ENCODE measurements at regions not wholly inside any gene's neighbourhood (a gene's known extent, or its start where the extent isn't known, plus 50 kb on each side); places are given as distances from the start of the nearest gene placed in this dataset.
"Not testable (repeated sequence)": the region's sequence is repeated elsewhere in the genome, so short reads cannot be mapped to it uniquely, and the experiment has no call there.

- Mint-ChIP-seq H3K27ac (peak overlapping the region; percentile 24), H3K4me3 (no peak overlapping the region), H3K36me3 (ENCODE audit: low read depth) (no peaks in the 10 kb centered on the region), H3K4me1 (peaks cover 25% of the 10 kb centered on the region), H3K27me3 (no peaks in the 10 kb centered on the region)
- ATAC-seq: no peak
- no peak for DNase-seq
- no peaks in the 10 kb centered on the region for H3K9me3 ChIP-seq (ENCODE audit: control insufficient read depth, low read length, poor library complexity, severe bottlenecking)
Measured at GRCh38 chr14:35213869-35214387, 78.3 kb upstream of the PSMA6 start.

- ATAC-seq; DNase-seq; H3K4me3 Mint-ChIP-seq; H3K36me3 Mint-ChIP-seq (ENCODE audit: low read depth); H3K27me3 Mint-ChIP-seq; H3K9me3 ChIP-seq (ENCODE audit: control insufficient read depth, low read length, poor library complexity, severe bottlenecking): not testable (repeated sequence)
- peak overlapping the region; percentile 24 for H3K27ac Mint-ChIP-seq
- H3K4me1 Mint-ChIP-seq: peaks cover 25% of the 10 kb centered on the region
Measured at GRCh38 chr14:35214402-35214801, 77.8 kb upstream of the PSMA6 start.

- peaks cover 25% of the 10 kb centered on the region for H3K4me1 Mint-ChIP-seq
- ATAC-seq (peak; percentile 45), DNase-seq (no peak)
- peak overlapping the region; percentile 24 for H3K27ac Mint-ChIP-seq
- peaks cover 5% of the 10 kb centered on the region for H3K36me3 Mint-ChIP-seq (ENCODE audit: low read depth)
- H3K4me3 Mint-ChIP-seq: no peak overlapping the region
- no peaks in the 10 kb centered on the region for H3K27me3 Mint-ChIP-seq
- H3K9me3 ChIP-seq (ENCODE audit: control insufficient read depth, low read length, poor library complexity, severe bottlenecking): no peaks in the 10 kb centered on the region
Measured at GRCh38 chr14:35215110-35215813, 76.9 kb upstream of the PSMA6 start.

GRCh38 chr14:35218176-35218575 is 74.0 kb upstream of the PSMA6 start:
- not testable (repeated sequence) for H3K36me3 Mint-ChIP-seq (ENCODE audit: low read depth); H3K4me3 Mint-ChIP-seq; H3K27ac Mint-ChIP-seq; ATAC-seq; DNase-seq; H3K9me3 ChIP-seq (ENCODE audit: control insufficient read depth, low read length, poor library complexity, severe bottlenecking); H3K27me3 Mint-ChIP-seq
- H3K4me1 Mint-ChIP-seq: peaks cover 37% of the 10 kb centered on the region

GRCh38 chr14:35218963-35219362 is 73.2 kb upstream of the PSMA6 start:
- H3K4me1 Mint-ChIP-seq: peaks cover 33% of the 10 kb centered on the region
- DNase-seq (no peak), ATAC-seq (no peak)
- H3K9me3 ChIP-seq (ENCODE audit: control insufficient read depth, low read length, poor library complexity, severe bottlenecking): no peaks in the 10 kb centered on the region
- H3K27me3 Mint-ChIP-seq: no peaks in the 10 kb centered on the region
- peaks cover 5% of the 10 kb centered on the region for H3K36me3 Mint-ChIP-seq (ENCODE audit: low read depth)
- no peak overlapping the region for H3K4me3 Mint-ChIP-seq
- no peak overlapping the region for H3K27ac Mint-ChIP-seq

- H3K4me3 Mint-ChIP-seq: no peak overlapping the region
- peaks cover 5% of the 10 kb centered on the region for H3K36me3 Mint-ChIP-seq (ENCODE audit: low read depth)
- no peak for ATAC-seq
- H3K9me3 ChIP-seq (ENCODE audit: control insufficient read depth, low read length, poor library complexity, severe bottlenecking): no peaks in the 10 kb centered on the region
- H3K27ac Mint-ChIP-seq: peak overlapping the region; percentile 12
- H3K4me1 Mint-ChIP-seq: peaks cover 27% of the 10 kb centered on the region
- no peaks in the 10 kb centered on the region for H3K27me3 Mint-ChIP-seq
- no peak for DNase-seq
Measured at GRCh38 chr14:35220027-35220676, 72.0 kb upstream of the PSMA6 start.

- no peaks in the 10 kb centered on the region for H3K9me3 ChIP-seq (ENCODE audit: control insufficient read depth, low read length, poor library complexity, severe bottlenecking)
- DNase-seq (no peak), ATAC-seq (no peak)
- Mint-ChIP-seq H3K27me3 (no peaks in the 10 kb centered on the region), H3K4me3 (no peak overlapping the region), H3K27ac (peak overlapping the region; percentile 12), H3K36me3 (ENCODE audit: low read depth) (peaks cover 5% of the 10 kb centered on the region), H3K4me1 (peaks cover 27% of the 10 kb centered on the region)
Measured at GRCh38 chr14:35220920-35221319, 71.3 kb upstream of the PSMA6 start.

GRCh38 chr14:35221462-35221861 is 70.7 kb upstream of the PSMA6 start:
- Mint-ChIP-seq H3K36me3 (ENCODE audit: low read depth) (peaks cover 5% of the 10 kb centered on the region), H3K27ac (peak overlapping the region; percentile 90), H3K4me3 (no peak overlapping the region), H3K27me3 (no peaks in the 10 kb centered on the region), H3K4me1 (peaks cover 29% of the 10 kb centered on the region)
- ATAC-seq: no peak
- no peak for DNase-seq
- no peaks in the 10 kb centered on the region for H3K9me3 ChIP-seq (ENCODE audit: control insufficient read depth, low read length, poor library complexity, severe bottlenecking)

- no peaks in the 10 kb centered on the region for H3K9me3 ChIP-seq (ENCODE audit: control insufficient read depth, low read length, poor library complexity, severe bottlenecking)
- Mint-ChIP-seq H3K27me3 (no peaks in the 10 kb centered on the region), H3K36me3 (ENCODE audit: low read depth) (peaks cover 5% of the 10 kb centered on the region), H3K4me1 (peaks cover 27% of the 10 kb centered on the region), H3K27ac (peak overlapping the region; percentile 90), H3K4me3 (peak overlapping the region; percentile 41)
- DNase-seq: no peak
- no peak for ATAC-seq
Measured at GRCh38 chr14:35222324-35222723, 69.9 kb upstream of the PSMA6 start.

GRCh38 chr14:35222872-35223466 is 69.2 kb upstream of the PSMA6 start:
- Mint-ChIP-seq H3K36me3 (ENCODE audit: low read depth) (peaks cover 5% of the 10 kb centered on the region), H3K27me3 (no peaks in the 10 kb centered on the region), H3K27ac (peak overlapping the region; percentile 90), H3K4me1 (peaks cover 25% of the 10 kb centered on the region), H3K4me3 (peak overlapping the region; percentile 66)
- ATAC-seq (peak; percentile 74), DNase-seq (no peak)
- no peaks in the 10 kb centered on the region for H3K9me3 ChIP-seq (ENCODE audit: control insufficient read depth, low read length, poor library complexity, severe bottlenecking)

- Mint-ChIP-seq H3K4me3 (no peak overlapping the region), H3K36me3 (ENCODE audit: low read depth) (peaks cover 5% of the 10 kb centered on the region)
- ATAC-seq: no peak
Measured at GRCh38 chr14:35223927-35224326, 68.3 kb upstream of the PSMA6 start.

GRCh38 chr14:35224615-35225014 is 67.6 kb upstream of the PSMA6 start:
- no peak overlapping the region for H3K27ac Mint-ChIP-seq
- ATAC-seq (no peak), DNase-seq (no peak)
- H3K4me3 Mint-ChIP-seq: no peak overlapping the region
- peaks cover 33% of the 10 kb centered on the region for H3K4me1 Mint-ChIP-seq
- H3K36me3 Mint-ChIP-seq (ENCODE audit: low read depth): peaks cover 5% of the 10 kb centered on the region
- no peaks in the 10 kb centered on the region for H3K9me3 ChIP-seq (ENCODE audit: control insufficient read depth, low read length, poor library complexity, severe bottlenecking)
- no peaks in the 10 kb centered on the region for H3K27me3 Mint-ChIP-seq

More at GRCh38 chr14:35223927-35224326, 68.3 kb upstream of the PSMA6 start:
- no peaks in the 10 kb centered on the region for H3K9me3 ChIP-seq (ENCODE audit: control insufficient read depth, low read length, poor library complexity, severe bottlenecking)
- Mint-ChIP-seq H3K27me3 (no peaks in the 10 kb centered on the region), H3K27ac (peak overlapping the region; percentile 90), H3K4me1 (peaks cover 30% of the 10 kb centered on the region)
- no peak for DNase-seq

GRCh38 chr14:35229084-35229791 is 62.9 kb upstream of the PSMA6 start:
- Mint-ChIP-seq H3K36me3 (ENCODE audit: low read depth) (peaks cover 2% of the 10 kb centered on the region), H3K4me1 (peaks cover 30% of the 10 kb centered on the region), H3K27ac (peak overlapping the region; percentile 53), H3K4me3 (no peak overlapping the region), H3K27me3 (no peaks in the 10 kb centered on the region)
- ATAC-seq (no peak), DNase-seq (no peak)
- H3K9me3 ChIP-seq (ENCODE audit: control insufficient read depth, low read length, poor library complexity, severe bottlenecking): no peaks in the 10 kb centered on the region
